ENCODE measurements at regions not wholly inside any gene's neighbourhood (a gene's known extent, or its start where the extent isn't known, plus 50 kb on each side); places are given as distances from the start of the nearest gene placed in this dataset.
A peak's percentile ranks its signal among the peaks of the same experiment; 100 is the strongest.
"Not testable (repeated sequence)": the region's sequence is repeated elsewhere in the genome, so short reads cannot be mapped to it uniquely, and the experiment has no call there.

DNA sequence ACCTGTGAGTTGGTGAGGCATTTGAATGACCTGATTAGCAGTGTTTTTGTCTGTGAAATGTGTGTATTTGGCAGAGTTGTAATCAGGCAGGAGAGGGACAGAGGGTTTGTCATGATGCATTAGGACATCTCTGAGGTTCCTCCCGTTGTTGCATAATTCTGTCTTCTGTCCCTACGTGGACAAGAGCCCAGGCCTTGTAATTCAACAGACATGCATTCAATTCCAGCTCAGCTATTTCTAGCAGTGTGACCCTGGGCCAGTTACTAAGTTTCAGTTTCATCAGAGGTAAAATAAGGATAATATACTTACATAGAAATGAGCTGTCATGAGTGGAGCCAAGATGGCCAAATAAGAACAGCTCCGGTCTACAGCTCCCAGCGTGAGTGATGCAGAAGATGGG is 208.6 kb downstream of the SLC38A4 start:
- no peak for DNase-seq

DNA sequence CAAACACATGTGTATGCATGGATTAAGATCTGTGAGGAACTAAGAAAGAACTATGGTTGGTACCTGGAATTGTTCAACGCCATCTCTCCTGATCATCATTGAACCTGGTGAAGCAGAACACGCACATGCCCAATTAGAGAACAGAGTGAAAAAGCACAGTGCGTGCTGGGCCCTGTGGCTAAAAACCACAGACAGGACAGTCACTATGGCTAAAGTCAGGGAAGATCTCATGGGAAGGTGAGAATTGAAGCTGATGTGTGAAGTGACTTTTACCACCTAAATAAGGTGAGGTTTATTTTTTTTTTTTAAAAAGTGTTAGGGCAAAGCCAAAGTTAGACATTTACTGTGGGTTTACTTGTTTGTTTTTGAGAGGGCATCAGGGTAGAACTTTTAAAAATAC is 215.0 kb downstream of the SLC38A4 start:
- DNase-seq = no peak

- DNase-seq = no peak
Observed at GRCh38 chr12:46609674-46610073, 216.1 kb downstream of the SLC38A4 start.

GRCh38 chr12:46609273-46609623 is 216.5 kb downstream of the SLC38A4 start:
- no peak for DNase-seq

- no peak for DNase-seq
Observed at GRCh38 chr12:46608431-46609272, 217.1 kb downstream of the SLC38A4 start.

DNA sequence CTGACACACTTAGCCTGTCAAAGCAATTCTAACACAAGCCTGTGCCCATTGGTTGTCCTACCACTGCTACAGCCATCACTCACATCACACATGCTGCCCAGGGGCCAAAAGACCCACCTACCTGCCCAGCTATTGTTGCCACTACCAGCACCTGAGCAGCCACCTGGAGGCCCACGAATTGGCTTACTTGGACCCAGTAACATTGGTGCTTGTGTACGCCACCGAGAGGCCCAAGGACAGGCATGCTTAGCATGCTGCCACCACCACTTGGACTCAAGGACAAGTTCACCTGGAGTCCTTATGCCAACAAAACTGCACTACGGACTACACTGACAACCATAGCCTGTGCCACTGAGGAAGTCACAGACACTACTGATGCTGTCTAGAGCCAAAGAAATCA is 221.1 kb downstream of the SLC38A4 start:
- DNase-seq = no peak

DNA sequence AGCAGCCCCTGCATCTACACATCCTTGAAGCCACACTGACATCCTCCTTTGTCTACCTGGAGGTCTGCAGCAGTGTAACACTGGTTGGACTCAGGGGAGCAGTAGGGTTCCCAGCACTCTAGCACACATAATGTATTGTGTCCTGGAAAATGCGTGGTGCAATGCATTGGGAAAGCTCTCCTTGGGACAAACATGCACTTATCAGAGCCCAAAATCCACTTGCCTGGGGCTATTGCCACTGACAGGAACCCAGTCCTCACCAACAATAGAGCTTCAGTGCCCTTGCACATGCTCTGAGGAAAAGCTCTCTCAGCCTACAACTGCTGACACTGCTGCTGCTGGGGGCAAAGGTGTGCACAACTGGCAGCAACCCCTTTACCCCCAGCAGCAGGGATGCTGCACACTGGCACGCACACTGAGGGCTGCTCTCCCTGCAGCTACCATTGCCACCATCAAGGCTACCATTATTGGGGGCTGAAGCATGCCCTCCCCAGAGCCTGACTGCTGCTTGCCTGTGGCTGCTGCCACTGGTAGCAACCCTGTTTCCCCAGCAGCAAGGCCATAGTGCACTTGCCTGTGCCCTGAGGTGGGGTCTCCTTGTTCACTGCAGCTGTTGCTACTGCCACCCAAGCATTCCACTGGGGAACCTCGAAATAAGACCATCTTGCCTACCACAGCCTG is 221.9 kb downstream of the SLC38A4 start:
- DNase-seq = no peak

DNA sequence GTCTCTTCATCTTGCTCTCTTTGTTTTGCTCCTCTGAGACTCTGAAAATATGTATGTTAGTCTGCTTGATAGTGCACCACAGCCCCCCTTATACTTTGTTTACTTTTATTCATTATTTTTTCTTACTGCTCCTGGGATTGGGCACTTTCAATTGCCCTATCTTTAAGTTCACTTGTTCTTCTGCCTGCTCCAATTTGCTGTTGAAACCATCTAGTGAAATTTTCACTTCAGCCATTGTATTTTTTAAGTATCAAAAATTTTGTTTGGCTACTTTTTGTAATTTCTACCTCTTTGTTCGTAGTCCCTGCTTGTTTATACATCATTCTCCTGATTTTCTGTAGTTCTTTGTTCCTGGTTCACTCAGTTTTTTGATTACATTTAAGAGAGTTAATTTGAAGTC is 223.3 kb downstream of the SLC38A4 start:
- no peak for DNase-seq

GRCh38 chr12:46590991-46591703 is 218.6 kb upstream of the SLC38A2 start:
- DNase-seq = no peak

- peak; percentile 36 for DNase-seq
Observed at GRCh38 chr12:46585854-46586621, 213.5 kb upstream of the SLC38A2 start.

- not testable (repeated sequence) for DNase-seq
Observed at GRCh38 chr12:46584098-46584497, 211.5 kb upstream of the SLC38A2 start.

DNA sequence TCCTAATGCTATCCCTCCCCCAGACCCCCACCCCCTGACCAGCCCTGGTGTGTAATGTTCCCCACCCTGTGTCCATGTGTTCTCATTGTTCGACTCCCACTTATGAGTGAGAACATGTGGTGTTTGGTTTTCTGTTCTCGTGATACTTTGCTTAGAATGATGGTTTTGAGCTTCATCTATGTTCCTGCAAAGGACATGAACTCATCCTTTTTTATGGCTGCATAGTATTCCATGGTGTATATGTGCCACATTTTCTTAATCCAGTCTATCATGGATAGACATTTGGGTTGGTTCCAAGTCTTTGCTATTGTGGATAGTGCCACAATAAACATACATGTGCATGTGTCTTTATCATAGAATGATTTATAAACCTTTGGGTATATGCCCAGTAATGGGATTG is 209.4 kb upstream of the SLC38A2 start:
- not testable (repeated sequence) for DNase-seq

GRCh38 chr12:46580445-46580844 is 207.9 kb upstream of the SLC38A2 start:
- DNase-seq = no peak

GRCh38 chr12:46579474-46579873 is 206.9 kb upstream of the SLC38A2 start:
- DNase-seq = no peak

DNA sequence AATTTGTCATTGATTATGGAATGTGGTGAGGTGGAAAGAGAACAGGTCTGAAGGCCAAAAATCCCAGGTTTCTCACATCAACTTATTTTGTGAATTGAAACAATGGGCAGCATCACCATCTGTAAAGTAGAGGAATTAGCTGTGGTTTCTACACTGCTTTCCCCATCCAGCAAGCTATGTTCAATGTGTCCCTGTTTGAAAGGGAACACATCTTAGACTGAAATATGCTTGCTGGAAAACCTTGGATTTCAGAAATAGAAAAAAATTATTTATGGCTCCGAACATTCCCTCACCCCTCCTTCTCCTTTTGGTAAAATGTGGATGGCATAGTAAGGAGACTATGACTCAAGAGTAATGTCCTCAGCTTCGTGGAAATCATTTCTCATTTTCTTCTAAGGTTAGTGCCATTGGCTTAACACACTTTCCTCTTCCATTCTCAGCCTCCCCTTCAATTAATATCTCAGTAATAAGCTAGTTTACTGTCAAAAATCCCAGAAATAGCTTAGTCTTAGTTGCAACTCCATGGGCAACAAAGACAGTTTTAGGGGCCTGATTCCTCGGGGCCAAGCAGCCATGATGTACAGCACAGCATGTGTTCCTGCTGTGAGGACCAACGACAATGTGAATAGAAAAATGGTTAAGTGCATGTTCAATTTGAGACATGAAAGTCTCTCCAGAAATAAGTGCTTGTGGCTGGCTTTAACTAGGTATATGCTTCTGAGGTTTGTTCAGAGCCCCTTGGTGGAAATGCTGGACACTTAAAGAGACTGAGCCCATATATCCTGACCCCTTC is 205.8 kb upstream of the SLC38A2 start:
- no peak for DNase-seq

- peak; percentile 9 for DNase-seq
Observed at GRCh38 chr12:46577063-46577776, 204.6 kb upstream of the SLC38A2 start.

- no peak for DNase-seq
Observed at GRCh38 chr12:46574847-46575246, 202.3 kb upstream of the SLC38A2 start.

DNA sequence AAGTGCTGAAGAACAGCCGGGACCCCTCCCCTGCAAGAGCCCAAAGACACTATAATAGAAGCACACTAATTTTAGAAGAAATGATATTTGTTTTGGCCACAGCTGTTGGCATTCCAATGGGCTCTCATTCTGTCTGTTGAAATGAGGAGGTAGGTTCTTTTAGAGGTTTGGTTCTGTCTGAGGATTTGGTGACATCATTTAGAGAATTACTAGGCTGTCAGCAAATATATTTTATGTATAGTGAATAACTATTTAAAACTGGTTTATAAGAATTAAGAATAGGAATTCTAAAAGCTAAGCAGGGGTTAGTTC is 200.7 kb upstream of the SLC38A2 start:
- no peak for DNase-seq

DNA sequence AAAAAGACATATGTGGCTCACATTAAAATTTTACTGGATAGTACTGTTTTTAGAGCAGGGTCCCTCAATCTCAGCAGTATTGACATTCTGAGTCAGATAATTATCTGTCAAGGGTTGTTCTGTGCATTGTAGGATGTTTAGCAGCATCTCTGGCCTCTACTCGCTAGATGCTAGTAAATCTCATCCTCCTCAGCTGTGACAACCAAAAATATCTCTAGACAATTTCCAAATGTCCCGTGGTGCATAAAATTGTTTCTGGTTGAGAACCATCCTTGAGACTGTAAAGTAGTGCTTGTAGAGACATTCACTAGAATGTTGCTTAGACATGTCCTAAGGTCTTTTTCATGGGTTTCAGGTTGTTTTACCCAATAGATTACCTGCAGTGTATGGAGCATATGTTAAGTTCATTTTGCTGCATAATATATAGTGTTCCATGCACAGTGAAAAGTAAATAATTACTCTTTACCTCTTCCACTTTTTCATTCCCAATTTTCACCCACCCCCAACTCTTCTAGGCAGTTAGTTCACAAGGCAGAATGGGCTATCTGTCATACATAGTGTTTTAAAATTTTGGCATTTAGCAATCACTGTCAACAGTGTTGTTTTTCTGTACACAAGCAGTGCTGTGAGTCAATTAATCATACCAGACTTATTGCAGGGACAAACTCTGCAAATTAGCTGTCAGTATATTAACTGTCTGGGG is 200.2 kb upstream of the SLC38A2 start:
- no peak for DNase-seq

DNA sequence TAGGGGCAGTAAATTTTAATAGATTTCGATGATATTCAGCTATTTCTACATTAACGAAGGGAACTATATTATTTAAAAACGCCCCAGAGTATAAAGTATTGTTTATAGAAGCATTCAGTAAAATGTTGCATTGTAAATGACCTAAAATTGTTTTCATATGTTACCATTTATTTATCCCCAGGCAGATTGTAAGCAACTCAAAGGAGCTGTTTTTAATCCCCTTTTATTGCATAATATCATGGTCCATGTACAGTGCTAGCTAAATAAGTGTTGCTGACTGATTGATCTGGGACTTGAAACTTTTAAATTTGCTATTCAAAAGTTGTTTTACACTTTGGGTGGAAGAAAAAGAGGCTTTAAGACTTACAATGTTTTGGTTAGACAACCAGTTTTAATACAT is 199.0 kb upstream of the SLC38A2 start:
- no peak for DNase-seq

GRCh38 chr12:46569826-46570439 is 197.4 kb upstream of the SLC38A2 start:
- no peak for DNase-seq
